GM21717 (cell line): ENCODE measurements at regions not wholly inside any gene's neighbourhood (a gene's known extent, or its start where the extent isn't known, plus 50 kb on each side); places are given as distances from the start of the nearest gene placed in this dataset.

Experiments used
- ATAC-seq: cut with Tn5 transposase; IDR thresholded peaks from one replicate; pipeline ENCODE4 v1.9.1; 2021; ENCODE audit warnings: mild to moderate bottlenecking, moderate library complexity; ENCODE audit not compliant: unreplicated experiment

DNA sequence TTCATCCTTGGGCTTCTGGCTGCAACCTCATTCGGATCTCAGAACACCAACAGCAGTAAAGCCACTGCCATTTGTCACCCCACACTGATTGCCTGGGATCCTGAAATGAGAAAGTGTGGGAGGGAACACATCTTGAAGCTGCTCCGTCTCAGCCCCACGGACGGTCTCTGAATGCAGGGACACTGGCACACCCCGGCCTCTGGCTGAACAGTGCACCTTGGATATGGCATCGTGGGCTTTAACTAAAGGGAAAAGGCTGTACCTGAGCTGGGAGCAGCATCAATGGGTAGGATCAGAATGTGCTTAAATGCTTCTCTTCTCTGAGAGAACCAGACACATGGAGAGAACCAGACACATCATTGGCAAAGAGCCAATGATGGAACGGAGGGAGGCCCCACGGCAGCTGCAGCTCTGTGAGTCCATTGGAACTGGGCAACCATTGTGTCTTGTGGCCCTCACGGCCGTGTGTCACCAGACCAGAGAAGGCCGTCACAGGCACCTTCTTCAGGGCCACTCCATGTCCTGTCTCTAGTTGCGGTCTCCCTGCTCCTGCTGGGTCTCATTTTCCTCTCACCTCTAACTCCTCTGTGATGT is 193.4 kb upstream of the MYT1L start:
- no peak for ATAC-seq

DNA sequence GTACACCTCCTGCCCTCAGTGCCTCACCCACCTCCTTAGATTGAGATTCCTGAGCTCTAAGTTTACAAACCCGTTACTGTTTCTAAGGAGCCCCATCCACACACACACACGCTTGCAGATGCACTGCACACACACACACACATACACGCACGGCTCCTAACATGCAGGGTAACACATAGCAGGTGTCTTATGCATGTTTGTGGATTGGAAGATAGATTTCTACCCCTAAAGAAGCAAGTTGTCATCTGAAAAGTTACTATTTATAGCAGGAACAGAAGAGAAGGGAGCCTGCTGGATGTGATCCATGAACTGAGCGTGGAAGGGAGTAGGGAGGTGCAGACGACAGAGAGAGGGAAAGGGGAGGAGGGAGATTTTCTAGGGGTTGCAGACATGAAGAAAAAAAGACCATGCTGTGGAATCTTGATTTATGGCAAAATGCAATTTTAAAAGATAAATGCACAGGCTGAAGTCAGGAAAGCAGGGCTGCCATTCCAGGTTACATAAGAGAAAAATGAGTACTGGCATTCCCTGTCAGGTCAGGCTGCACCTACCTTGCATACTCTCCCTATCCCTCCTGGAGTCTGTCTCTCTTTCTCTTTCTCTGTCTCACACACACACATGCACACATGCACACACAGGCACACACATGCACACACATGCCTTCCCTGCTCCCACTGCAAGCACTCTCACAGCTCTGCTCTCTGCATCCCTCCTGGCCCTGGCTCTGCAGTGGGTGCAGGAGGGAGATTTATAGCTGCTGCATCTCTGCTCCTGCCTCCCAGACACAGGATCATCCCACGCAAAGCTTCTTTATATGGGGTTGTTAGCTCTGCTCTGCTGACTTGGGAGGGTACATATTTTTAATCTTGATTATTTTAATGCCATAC is 192.6 kb upstream of the MYT1L start:
- ATAC-seq: no peak

DNA sequence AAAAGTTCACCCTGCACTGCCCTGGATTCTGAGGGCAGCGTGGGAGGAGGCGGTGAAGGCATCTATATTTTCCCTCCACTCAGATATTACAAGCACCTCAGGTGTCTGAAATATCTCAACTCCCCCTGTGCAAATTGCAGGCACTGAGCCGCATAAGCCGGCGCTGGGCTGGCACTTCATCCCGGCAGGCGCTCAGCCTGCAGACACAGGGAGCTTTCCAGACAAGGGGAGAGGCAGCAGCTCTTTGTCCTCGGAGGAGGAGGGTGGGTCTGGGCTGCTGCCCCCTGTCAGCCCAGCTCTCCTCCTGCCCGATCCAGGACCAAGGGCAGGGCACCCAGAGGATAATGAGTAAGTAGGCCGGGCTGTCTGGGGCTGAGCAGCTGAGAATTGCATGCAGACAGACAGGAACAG is 189.3 kb upstream of the MYT1L start:
- ATAC-seq: no peak

DNA sequence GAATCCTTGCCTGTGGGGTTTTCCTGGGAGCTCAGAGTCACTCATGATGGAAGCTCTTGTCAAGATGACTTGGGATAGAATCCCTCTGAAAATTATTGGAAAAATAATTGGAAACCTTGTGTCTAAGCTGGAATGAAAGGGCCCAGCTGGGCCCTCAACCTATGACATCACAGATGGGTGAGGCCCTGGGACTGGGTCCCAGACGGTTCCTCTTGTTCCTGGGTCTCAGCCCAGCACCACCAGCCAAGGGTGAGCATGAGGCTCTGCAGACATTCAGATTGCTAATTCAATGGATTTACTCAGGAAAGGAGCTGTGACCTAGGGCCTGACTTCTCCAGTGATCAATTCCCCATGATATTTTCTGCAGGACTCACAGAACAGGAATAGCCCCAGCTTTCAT is 188.3 kb upstream of the MYT1L start:
- ATAC-seq: no peak

DNA sequence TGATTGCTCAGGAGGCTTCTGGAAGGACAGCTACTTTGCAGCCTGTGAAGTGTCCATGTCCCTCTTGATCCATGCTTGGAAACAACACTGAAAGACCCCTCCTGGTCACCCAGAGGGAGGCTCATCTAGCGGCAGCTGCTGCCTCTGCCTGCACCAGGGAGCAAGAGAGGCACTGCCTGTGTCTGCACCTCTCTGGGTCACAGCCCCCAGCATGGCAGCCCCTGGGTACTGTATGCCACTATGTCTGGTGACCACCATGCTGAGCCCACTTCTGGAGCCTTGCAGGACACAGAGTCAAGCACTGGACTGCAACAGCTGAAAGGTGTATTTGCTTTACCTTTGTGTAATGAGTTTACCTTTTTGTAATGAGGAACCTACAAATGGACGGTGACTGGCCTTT is 186.3 kb upstream of the MYT1L start:
- ATAC-seq: no peak

DNA sequence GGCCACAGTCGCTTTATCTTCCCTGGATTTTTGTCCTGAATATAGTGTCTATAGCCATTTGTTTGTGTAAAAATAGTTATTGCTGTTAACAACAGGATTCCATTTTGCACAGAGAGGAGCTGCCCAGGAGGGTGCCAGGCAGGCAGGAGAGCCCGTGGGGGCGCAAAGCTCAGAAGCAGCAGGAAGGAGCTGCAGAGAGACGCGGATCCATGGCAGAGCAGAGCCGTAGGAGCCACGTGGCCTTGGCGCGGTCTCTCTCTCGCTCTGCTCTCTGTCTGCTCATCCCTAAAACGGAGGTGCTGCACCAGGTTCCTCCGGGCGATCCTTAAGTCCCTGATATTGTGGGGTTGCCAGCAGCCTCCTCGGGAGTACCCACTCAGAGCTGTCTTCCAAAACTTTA is 185.3 kb upstream of the MYT1L start:
- ATAC-seq: no peak

DNA sequence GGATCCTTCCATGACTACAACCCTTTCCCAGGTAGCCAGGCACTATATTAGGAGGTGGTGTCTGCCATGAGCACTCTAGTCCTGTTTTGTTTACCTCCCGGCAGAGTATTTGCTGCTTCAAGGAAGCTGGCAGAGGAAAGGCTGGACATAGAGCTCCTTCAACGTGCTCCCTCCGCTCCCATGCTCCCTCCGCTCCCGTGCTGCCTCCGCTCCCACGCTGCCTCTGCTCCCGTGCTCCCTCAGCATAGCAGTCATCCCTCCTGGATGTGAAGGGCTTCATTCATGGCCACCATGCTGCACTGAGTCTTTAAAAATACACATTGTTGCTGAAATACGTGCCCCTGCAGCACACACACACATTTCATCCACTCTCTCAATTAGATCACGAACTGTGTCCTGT is 181.9 kb upstream of the MYT1L start:
- no peak for ATAC-seq

DNA sequence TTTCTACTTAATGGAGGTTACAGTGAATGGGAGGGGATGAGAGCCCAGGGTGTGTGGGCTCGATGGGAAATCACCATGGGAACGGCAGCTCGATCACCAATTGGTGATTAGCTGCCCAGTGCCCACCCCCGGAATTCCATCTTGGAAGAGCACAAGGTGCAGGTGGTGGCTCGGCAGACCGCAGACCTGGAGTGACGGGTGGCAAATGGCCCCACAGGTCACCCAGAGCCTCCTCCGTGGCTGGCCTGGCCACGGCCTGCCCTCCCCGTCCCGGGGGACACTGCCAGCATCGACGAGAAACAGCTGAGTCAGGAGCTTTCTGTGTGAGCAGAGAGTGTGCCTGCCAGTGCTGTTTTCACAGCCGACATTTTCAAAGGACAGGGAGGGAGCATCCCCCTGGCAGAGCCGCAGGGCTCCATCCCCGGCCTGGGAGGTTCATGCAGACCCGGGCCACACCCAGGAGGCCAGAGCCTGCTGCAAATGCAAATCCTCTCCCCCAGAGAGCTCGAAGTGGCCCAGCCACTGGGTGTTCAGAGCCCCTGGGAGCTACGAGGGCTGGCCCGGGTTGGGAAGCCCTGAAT is 176.4 kb upstream of the MYT1L start:
- ATAC-seq: no peak

DNA sequence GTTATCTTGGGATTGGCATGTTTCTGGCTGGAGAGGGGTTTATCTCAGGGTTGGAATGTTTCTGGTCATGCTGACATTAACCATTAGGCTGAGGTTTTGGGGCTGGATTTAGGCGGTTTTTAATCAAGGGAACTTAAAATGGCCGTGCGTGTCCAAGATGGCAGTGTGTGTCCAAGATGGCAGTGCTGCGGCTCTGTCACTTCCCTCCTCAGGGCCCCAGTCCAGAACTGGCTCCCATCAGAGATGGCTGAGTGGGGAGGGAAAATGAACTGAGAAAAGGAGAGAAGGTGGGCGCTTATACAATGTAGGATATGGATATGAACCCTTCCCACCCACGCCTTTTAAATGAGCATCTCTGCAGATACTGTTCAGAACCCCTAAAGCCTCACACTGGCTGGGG is 175.5 kb upstream of the MYT1L start:
- no peak for ATAC-seq

DNA sequence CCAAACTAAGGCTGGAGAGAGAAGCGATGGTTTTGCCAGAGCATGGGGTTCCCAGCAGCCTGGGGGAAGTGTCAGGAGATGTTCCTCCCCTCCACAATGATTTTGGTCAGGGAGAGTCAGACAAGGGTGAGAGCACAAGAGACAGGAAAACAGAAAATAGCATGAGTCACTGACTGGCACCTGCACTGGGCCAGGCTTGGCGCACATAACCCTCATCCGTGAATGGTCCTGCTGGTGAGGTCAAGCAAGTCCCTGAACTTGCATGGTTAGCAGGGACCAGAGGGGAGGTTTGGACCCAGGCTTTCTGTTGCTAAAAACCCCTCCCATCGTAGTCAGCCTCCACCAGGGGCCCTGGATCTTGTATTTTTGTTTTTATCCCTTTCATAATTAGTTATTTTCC is 174.5 kb upstream of the MYT1L start:
- ATAC-seq: no peak

DNA sequence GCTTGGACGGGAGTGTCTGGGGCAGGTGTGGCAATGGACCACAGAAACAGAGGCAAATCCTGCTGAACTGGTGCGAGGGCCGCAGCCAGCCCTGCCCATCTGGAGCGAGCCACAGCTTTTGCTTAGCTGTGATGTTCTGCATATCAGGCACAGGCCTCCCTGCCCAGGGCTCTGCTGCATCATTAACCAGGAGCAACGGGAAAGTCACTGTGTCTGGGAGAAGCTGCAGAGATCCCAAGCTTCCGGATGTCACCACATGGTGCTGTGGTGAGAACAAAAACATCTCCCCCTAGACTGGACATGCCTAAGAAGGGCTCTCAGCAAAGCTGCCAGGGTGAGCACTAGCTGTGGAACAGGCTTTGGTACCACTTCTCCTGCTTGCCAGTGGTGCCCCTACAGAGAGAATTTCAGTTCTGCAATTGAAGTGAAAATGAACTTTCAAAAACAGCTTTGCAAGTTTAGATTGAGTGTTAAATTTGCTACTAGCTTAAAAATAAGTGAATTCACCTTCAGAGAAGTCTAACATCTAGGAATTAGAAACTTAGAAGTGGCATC is 172.9 kb upstream of the MYT1L start:
- no peak for ATAC-seq

DNA sequence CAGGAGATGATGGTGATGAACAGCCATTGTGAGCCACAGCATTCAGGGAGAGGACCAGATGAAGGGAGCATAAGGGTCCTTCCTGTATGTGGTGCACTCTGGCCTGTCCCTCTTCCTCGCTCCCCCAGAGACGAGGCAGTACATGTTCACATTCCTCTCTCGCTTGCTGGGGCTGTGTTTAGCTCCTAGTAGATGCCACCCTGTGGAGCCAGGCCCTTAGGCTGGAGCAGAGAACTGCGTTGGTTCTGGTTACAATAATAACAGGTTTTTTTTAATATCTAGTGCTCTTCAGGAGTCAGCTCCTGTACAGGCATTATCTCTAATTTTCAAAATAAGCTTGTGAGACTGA is 171.1 kb upstream of the MYT1L start:
- ATAC-seq: no peak

DNA sequence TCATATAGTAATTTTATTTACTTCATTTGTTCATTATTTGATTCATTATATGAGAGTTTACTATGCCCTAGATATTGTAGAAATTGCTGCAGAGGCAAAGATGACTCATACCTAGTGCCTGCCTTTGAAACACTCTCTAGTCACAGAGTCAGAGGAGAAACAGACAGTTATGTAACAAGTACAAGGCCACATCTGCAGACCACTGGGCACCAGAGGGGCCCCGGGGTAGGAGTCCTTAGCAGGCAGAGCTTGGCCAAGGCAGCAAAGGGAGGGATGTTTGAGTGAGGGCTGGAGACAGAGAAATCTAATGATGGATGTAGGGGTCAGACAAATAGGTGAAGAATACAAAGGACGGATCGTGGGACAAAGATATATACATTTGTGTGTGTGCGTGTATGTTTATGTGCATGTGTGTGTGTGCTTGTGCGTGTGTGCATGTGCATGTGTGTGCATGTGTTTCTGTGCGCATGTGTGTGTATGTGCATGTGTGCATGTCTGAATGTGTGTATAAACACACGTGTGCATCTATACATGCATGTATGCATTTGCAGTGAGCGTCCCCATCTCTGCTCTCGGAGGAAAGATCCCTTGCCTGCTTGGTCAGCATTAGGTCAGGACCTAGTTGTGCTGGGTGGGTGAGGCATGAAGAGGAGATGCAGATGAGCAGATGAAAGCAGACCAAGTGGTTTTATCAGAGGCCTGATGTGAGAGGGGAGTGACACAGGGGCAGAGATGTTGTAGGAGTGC is 170.6 kb upstream of the MYT1L start:
- no peak for ATAC-seq

DNA sequence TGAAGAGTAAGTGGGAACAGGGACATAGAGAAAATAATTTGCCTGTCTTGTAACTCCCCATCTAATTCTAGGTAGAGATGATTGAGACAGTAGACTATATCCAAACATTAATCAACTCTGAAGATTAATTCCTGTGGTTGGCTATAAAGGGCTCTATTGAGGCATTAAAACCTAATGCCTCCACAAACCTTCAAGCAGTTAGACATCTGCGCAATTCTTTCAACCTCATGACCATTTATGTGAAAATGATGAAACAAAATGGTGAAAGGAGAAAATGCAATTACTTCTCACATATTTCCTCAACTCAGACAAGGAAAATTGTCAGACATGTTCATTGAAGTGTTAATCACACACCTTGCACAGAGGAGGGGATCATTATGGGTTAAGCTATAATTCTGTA is 164.5 kb upstream of the MYT1L start:
- no peak for ATAC-seq

DNA sequence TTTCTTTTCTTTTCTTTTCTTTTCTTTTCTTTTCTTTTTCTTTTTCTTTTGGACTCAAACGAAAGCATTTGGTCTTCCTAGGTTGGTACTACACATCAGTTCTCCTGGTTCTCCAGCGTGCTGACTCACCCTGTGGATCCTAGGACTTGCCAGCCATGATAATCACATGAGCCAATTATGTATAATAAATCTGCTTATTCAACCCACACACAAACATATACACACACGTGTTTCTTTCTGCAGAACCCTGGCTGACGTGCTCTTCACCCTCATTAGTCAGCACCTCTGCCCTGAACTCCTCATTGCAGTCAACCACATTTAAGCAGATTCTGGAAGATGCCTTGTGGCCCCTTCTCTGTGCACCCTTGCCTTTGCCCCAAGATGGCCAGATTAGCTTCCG is 162.4 kb upstream of the MYT1L start:
- ATAC-seq: no peak

DNA sequence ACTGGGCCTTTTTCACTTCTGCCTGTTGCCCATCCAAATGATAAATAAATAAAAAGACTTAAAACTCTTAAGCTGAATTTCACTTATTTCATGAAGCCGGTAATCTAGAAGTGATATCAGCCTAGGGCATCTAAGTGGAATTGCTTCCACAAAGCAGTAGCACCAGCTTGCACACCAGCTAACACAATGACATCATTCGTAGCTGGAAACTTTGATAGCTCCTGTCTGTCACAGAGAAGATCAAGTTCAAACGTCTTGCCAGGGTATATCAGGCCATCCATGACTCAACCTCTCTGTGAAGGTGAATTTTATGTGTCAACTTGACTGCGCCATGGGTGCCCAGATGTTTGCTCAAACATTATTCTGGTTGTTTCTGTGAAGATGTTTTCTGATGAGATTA is 161.7 kb upstream of the MYT1L start:
- ATAC-seq: no peak

DNA sequence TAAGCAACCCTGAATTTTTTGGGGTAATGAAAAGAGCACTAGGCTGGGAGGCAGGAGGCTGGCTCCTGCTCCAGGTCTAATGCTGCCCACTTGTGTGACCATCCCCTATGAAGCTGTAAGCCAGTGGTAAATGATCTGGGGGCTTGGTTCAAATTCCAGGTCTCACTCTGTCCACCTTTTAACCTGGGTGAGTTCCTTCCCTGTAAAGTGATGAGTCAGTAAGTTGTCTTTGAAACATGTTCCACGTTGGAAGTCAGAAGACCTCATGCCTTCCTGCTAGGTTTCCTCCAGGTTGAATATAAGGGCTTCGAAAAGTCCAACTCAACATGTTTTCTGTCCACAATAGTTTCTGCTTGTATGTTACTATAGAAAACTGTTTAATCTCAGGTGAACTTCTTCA is 160.9 kb upstream of the MYT1L start:
- ATAC-seq: no peak

DNA sequence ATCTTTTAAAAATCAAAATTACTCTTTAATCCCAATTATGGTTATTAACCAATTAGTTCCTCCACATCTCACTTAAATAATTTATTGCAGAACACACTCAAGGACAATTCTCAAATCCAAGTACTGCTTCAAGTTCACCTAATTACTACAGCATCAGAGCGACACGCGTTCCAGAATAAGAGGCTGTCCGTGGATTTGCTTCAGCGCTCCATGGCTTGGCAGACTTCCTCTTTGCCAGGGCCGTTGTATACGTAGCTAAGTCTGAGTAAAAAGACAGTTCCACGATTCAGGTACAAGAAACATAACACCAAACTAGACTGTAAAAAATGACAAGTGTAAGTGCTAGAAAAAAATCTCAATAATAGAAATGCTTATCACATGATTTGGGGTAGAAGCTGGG is 153.2 kb upstream of the MYT1L start:
- ATAC-seq: no peak

DNA sequence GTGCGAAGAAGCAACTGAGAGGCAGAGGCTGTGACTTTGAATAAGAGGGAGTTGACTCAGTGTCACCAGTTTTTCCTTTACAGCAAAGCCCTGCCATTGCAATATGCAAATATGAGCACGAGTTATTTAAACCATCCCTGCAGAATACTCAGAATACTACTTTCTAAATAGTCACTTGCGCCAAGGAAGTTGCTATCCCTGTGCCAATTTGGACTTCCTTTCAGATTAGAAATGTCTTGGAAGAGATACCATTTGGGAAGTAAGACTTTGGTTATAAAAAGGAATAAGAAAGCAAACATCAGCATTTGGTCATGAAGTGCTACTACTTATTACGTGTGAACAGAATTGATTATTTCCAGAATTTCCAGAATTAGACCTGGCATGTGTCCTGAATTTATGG is 151.8 kb upstream of the MYT1L start:
- ATAC-seq: no peak

DNA sequence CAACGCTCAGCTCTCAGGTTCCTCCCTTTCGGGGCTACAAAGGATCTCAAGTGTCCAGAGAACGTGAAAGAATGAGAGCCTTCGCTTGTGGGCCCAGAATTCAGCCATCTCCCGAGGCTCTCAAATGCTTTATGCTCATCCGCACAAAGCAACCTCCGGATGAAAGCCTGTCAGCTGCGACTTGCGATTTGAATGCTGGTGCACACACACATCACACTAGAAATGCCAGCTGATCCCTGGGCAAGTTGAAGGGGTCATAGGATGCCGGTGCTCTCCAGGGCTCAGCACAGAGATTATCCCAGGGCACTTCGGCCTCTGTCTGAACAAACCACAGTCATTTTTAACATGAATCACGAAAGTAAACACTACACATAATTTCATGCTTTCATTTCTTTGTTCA is 141.8 kb upstream of the MYT1L start:
- ATAC-seq: no peak

DNA sequence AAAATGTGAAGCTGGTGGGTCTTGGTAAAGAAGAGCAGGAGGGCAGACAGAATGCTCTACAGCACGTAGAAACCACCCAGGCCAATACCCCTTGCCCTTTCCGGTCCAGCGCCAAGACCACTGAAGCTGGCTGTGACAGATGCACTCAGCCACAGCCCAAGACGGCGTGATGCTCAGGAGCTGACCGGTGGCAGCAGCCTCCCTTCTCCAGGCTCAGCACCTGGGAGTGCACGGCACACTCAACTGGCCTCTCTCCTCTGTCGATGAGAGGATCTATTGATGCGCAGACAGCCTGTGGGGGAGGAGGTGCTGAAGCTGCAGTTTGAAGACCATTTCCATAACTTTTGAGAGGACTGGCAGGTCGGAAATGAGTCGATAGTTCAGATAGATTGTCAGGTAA is 141.0 kb upstream of the MYT1L start:
- no peak for ATAC-seq

DNA sequence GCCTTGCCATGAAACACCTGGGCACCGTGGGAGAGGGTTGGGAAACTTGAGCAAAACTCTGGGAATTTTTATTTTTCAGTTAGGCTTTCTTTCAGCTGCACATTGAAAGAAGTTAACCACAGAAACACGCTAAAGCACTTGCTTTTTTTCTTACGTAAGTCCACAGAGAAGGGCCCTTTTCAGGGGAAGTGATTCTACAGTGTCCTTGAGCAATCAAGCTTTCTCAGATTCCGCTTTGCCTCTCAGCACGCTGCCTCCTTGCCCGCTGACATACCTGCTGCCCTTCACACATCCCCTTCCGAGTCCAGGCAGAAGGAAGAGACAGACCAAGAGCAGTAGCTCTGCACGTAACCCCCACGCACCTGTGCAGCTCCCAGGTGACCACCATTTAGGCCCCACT is 135.5 kb upstream of the MYT1L start:
- no peak for ATAC-seq
